ENCODE measurements at regions not wholly inside any gene's neighbourhood (a gene's known extent, or its start where the extent isn't known, plus 50 kb on each side); places are given as distances from the start of the nearest gene placed in this dataset.
A peak's percentile ranks its signal among the peaks of the same experiment; 100 is the strongest.

DNA sequence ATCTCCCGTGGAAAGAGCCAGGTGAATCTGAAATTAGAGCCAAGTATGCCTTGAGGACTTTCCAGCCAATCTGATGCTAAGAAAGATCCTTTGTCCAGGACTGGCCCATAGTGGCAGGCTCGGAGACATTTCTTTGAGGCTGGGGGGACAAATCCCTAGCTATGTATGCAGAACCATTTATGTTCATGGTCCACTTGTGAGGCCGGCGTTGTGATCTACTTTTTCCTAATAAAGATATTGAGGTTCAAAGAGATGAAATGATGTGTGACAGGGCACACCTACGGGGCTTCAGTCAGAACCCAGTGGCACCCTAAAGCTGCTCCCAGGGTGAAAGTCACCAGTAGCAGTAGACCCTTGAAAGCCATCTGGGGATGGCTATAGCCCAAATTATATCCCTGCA is 120.3 kb upstream of the MAFB start:
- DNase-seq: no peak

- no peak for DNase-seq
Measured at GRCh38 chr20:40810332-40811000, 121.4 kb upstream of the MAFB start.

DNA sequence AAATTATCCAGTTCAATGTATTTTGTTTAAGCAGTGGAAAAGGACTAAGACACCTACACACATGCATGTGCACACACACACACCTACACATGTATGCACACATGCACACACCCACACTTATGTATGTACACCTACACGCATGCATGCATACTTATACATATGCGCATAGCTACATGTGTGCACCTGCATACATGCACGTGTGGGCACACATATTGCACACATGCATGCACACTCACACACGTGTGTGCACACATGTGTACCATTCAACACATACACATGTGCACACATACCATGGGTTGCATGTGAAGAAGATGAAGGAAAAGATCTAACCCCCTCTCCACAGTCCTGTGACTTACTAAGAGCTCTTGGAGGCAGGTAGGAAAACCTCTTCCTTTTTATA is 122.0 kb upstream of the MAFB start:
- DNase-seq: no peak

- DNase-seq: no peak
Measured at GRCh38 chr20:40811660-40812414, 122.8 kb upstream of the MAFB start.

- no peak for DNase-seq
Measured at GRCh38 chr20:40812415-40812925, 123.4 kb upstream of the MAFB start.

DNA sequence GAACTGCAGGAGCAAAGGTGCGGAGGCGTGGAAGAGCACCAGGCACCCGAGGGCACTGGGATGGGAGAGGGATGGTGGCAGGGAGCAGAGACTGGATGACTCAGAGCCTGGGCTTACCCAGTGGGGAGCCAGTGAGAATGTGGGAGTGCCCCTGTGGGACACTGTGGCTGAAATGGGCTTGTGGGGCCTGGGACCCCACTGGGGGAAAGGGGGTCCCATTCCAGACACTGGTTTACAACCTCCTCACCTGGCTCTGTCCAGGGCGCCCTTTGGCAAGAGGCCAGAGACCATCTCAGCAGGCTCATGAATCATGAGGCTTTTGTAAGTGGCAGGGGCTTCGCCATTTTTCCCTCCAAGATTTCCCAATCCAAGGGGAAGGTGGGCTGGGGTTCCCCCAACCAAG is 124.0 kb upstream of the MAFB start:
- DNase-seq: no peak

DNA sequence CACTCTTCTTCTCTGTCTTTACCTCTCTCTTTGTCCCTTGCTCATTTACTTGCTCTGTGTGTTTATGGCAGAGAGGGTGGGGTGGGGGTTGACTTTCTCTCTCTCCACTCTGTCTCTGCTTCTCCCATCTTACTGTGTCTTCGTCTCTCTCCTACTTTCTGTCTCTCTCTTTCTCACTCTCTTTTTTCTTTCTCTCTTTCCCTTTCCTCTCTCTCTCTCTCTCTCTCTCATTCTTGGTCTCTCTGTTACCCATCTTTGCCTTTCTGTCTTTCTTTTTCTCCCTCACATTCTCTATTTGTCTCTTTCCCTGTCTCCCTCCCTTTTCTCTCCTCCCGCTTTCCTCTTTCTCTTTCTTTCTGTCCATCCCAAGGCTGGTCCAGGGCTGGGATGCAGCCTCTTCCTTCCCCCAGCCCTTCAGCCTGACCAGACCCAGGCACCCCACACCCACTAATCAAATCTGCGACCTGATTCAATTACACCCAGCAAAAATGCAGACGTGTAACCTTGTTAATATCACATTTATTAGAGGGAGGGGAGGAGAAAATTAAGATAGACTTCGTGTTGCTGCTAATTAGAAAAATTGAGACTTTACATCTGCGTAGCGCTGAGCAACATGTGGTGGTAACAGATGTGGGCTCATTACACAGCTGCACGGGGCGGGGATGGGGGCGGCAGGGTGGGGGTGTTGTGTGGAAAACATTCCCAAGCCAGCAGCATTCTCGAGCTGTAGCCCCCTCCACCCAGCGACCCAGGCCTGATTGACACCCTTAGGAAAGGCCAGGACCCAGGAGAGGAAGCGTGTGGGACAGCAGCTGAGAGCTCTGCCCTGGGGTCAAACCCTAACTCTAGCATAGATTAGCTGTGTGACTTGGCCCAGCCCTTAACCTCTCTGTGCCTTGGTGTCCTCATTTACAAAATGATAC is 124.9 kb upstream of the MAFB start:
- no peak for DNase-seq

GRCh38 chr20:40814631-40814960 is 125.6 kb upstream of the MAFB start:
- DNase-seq: no peak

DNA sequence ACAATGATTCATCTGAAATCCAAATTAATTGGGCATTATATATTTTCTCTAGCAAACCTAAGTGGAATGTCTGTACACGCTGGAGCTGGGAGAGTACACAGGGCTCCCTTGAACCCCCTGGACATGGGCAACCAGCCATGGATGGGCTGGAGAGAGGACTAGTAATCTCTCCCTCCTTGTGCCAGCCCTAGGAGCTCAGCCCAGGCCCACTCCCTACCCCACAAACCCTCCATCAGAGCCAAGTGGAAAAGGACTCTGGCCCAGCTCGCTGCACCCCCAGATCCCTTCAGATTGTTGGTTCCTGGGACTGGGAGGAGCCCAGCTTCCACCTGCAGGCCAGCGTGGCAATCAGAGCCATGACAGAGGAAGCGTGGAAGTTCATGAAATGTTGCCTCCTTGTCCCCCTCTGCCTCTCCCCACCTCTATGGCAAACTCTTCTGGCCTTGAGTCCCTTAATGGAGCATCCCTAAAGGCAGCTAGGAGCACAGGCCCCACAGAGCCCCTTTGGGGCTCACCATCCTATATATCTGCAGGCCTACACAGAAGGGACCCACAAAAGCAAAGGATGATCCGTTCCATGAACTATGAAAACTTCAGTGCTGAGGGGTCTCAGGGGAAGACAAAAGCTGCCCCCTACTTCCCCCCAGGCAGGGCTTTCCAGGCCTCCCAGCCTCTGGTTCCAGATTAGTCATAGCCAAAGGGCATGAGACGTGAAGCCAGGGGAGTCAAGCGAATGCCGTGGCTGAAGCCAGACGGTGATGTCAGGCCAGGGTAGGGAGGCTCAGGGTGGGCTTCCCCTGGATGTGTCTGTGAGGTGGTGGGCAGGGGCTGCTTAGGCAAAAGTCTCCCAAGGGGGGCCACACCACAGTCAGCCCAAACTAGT is 126.4 kb upstream of the MAFB start:
- no peak for DNase-seq

DNA sequence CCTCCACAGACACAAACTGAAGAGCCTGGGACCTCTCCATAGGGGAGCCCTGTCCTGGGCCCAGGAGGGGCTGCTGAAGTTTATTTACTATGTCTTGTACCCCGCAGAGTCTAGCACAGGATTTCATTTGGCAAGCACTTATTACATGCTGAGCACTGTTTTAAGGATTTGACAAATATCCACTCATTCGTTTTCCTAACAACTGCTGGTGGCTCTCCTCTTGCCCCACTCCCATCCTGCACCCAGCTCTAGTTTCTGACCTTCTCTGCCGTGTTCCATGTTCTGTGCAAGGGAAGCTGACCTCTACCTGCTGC is 127.0 kb upstream of the MAFB start:
- DNase-seq: no peak

- no peak for DNase-seq
Measured at GRCh38 chr20:40821429-40821828, 132.4 kb upstream of the MAFB start.

DNA sequence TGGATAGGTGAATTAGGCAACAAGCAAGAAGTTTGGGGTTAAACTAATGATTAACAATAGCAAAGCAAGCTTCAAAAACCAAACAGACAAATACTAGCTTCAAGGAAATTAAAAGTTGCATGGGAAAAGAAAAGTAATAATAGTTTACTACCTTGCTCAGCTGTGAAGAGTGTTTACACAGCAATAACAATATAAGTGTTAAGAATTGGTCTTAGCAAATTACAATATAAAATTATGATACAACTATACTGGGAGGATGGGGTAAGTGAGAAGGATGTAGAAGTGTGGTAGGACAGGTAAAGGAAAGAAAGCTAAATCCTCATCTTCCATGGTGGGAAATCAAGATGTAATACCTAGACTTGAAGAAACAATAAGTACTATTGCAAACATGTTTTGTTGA is 137.7 kb upstream of the MAFB start:
- DNase-seq: no peak

DNA sequence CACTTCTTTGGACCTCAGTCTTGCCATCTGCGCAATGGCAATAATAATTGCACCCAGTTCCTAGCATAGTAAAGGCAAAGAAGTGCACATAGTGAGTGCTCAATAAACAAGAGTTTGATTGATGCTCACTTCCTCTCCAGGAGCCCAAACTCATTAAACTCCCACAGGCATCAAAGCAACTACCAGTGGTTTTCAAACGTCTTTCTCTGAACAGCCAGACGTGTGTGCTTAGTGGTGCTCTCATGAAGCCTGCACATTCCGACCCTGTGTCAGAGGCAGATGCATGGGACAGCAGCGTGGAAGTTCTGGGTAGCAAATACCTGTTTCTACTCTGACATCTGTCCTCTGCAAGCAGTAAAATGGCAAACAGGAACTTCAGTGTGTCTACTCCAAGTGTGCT is 146.3 kb upstream of the MAFB start:
- DNase-seq: no peak

- DNase-seq: no peak
Measured at GRCh38 chr20:40838509-40838908, 149.5 kb upstream of the MAFB start.

DNA sequence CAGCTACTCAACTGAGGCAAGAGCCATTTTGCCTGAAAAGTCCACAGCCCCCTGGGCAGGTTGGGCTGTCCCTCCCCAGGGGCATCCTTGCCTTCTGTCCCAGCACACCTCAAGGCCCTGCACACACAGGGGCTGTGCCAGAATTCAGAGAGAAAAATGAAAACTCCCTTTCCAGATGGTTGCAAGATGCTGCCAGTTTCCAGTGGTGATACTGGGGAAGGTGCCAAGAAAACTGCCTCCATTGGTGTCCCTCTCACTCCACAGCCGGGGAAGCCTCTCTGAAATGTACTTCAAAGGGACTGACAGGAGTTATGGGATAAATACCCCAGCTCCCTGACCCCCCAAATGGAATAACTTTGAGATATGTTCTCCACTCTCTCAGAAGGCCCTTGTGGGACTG is 154.2 kb upstream of the MAFB start:
- DNase-seq: peak; percentile 88

DNA sequence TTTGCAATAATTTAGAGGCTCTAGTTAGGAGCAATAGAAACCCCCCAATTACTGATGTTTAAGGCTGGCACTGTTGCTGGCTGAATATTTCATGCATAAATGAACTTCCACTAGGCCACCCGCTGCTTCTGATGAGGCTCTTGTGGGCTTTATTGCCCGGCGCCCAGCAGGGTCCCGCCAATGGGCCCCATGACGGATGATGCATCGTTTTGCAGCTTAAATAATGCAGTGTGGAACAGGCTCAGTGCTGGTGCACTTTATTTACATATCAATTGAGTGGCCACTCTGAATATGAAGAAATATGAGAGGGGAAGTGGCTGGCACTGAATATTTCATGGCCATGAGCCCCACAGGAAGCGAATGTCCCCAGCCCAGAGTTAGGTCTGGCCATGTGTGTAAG is 155.3 kb upstream of the MAFB start:
- DNase-seq: peak; percentile 92

DNA sequence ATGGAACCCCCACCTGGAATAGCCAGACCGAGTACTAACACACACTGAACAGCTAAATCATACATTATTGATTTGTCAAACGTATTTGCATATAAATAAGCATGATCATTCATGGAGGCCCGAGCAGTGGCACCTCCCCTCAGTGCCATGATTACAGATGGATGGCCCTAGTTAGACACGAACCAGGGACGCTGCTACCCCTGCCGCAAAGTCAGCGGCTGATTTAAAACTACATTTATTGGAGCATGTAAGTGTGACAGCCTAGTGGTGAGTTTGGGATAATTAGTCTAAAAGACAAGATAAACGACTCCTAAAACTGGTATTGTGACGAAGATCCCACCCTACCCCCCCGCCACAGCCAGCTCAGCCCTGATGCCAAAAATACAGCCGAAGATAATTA is 159.1 kb upstream of the MAFB start:
- DNase-seq: no peak

GRCh38 chr20:40848526-40848925 is 159.5 kb upstream of the MAFB start:
- DNase-seq: peak; percentile 56

- DNase-seq: no peak
Measured at GRCh38 chr20:40849456-40849855, 160.4 kb upstream of the MAFB start.

DNA sequence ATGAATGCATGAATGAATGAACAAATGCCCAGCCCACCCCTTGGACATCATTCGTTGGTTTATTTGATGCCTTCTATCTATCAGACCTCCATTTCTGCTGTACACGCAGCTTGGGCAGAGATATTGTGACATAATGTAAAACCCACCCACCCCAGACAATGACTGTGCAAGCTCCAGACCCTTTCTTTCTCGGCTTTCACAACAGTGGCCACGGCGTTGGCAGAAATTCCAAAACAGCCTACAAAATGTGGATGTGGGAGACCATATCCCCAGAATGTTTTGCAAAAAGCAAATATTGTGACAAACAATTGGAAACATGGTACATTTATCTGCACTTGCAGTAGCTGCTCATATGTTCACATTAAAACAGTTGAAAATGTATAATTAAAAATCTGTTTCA is 162.0 kb upstream of the MAFB start:
- no peak for DNase-seq

- no peak for DNase-seq
Measured at GRCh38 chr20:40855269-40855668, 166.2 kb upstream of the MAFB start.

GRCh38 chr20:40856653-40857052 is 167.6 kb upstream of the MAFB start:
- DNase-seq: no peak

GRCh38 chr20:40860487-40860902 is 168.1 kb upstream of the TOP1 start:
- no peak for DNase-seq
